MM.1S (cell line): ENCODE measurements at regions not wholly inside any gene's neighbourhood (a gene's known extent, or its start where the extent isn't known, plus 50 kb on each side); places are given as distances from the start of the nearest gene placed in this dataset.

ENCODE experiments used
- EZH2phosphoT487 ChIP-seq: fragments of 300-600 bp; sonication (generic); IDR thresholded peaks from 2 replicates; pipeline ENCODE4 v1.6.1; 2018; ENCODE audit warnings: antibody characterized with exemption, low read length
- TF ChIP-seq, protein P1 (sequence below): fragments of 300-600 bp; sonication (generic); IDR thresholded peaks from 2 replicates; pipeline ENCODE4 v1.5.1; 2016; ENCODE audit warnings: antibody characterized with exemption, low read length, mixed read lengths

DNA sequence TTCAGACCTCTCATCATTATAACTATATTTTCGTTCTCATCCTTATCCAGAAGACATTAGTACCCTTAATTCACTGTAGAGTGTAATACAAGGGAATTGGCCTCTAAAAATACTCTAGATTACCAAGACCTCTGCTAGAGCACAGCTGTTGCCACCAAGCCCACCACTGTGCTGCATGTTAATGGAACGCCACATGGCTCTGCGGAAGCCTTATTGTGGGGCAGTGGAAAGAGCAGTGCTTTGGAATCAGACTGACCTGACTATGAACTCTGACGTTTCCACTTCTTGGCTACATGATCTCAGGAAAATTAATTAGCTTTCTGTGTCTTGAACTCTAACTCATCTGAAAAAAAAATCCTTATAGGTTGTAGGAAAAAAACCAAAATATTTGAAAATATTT, 222.1 kb downstream of the LMX1A start:
- TF ChIP-seq, protein P1, sequence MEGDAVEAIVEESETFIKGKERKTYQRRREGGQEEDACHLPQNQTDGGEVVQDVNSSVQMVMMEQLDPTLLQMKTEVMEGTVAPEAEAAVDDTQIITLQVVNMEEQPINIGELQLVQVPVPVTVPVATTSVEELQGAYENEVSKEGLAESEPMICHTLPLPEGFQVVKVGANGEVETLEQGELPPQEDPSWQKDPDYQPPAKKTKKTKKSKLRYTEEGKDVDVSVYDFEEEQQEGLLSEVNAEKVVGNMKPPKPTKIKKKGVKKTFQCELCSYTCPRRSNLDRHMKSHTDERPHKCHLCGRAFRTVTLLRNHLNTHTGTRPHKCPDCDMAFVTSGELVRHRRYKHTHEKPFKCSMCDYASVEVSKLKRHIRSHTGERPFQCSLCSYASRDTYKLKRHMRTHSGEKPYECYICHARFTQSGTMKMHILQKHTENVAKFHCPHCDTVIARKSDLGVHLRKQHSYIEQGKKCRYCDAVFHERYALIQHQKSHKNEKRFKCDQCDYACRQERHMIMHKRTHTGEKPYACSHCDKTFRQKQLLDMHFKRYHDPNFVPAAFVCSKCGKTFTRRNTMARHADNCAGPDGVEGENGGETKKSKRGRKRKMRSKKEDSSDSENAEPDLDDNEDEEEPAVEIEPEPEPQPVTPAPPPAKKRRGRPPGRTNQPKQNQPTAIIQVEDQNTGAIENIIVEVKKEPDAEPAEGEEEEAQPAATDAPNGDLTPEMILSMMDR, result no peak
- TF ChIP-seq EZH2phosphoT487, result no peak
